NCI-H460 (cell line): ENCODE measurements at regions not wholly inside any gene's neighbourhood (a gene's known extent, or its start where the extent isn't known, plus 50 kb on each side); places are given as distances from the start of the nearest gene placed in this dataset.
A peak's percentile ranks its signal among the peaks of the same experiment; 100 is the strongest.

Experiments
- DNase-seq: peaks from one replicate; pipeline ENCODE4 v3.0.0-alpha.2; 2016; ENCODE audit warnings: low read depth; ENCODE audit errors: extremely low read depth

GRCh38 chr9:121550041-121550440 lies 50.4 kb upstream of the GGTA1 start:
- DNase-seq = no peak

GRCh38 chr9:121550569-121551512 lies 51.2 kb upstream of the GGTA1 start:
- DNase-seq = peak; percentile 69

DNA sequence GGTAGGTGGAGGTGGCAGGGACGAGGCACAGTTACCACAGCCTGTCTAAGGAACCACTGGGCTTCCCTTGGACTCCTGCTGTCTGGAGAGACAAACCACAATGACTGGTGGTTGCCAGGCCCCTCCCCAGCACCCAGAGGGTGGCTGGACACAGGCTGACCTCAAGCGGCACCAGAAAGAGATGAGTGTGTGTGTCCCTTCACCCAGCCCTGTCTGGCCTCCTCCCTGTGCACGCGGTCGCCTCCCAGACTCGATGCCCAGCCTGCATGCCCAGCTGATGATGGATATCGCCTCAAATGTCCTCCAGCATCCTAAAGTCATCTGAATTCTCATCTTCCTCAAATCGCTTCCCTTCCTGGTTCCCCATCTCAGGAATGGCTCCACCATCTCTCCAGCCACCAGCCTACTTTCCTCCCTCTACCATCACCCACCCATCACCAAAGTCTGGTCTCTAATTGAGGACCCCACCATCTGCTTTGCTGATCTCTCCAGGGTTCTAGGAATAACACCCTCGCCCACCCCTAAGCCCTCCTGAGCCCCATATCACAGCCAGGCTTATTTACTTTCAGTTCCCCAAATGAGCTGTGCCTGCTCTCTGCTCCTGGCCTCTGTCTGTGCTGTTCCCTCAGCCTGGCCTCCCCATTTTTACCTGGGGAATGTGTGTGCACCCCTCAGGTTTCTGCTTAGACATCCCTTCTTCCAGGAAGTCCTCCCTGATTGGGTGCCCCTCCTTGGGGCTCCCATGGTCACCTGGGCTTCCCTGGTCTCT lies 52.5 kb upstream of the GGTA1 start:
- no peak for DNase-seq

- DNase-seq = no peak
Measured at GRCh38 chr9:121556082-121556481, 56.4 kb upstream of the GGTA1 start.

DNA sequence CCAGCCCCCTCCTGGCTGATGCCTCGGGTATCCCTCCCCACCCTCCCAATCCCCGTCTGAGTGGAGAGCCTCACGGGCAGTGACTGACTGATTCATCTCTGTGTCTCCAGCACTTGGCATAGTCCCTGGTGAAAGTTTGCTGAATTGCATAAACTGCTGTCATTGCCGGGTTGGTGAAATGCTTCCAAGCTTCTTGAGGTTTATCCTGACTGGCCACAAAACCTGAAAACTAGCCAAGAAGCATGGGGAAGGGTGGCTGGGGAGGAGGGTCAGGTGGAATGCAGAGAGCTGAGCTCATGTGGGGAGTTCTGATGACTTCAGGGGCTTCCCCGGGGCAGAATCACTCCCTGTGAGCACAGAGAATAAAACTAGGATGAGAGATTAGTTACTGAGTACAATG lies 56.9 kb upstream of the GGTA1 start:
- no peak for DNase-seq

DNA sequence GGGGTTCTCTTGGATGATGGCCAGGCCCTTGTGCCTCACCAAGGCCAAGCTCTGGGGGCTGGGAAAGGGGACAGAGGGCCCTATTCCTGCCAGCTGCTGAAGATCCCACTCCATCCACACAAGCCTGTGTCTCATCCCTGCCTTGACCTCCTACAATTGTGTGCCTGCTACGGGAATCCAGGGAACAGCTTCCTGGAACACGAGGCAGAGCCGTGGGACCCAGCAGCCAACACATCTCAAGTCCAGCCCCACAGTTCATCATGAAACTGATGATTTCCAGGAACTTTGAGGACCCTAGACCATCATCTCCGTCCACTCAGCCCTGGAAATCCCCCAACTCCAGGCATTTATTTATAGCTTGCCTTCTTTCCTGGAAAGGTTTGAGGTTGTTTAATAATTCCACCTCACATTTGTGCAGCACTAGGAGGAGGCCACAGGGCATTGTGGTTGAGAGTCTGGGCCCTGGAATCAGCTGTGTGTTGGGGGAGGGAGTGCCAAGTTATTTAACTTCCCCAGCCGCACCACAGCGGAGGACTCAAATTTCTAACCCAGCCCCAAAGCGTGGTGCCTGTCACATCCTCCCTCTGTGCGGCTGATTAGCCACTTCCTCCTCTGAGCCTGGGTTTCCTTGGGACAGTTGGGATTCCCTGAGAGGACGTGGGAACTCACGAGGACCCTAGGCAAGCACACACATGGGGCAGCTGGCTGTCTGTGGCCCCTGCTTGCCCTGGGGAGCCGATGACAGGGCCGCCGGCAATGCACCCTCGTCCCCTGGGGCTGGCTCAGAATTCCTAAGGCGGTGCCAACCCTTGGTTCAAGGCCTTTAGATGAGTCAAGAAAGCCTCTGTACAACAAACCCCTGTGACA lies 58.2 kb upstream of the GGTA1 start:
- DNase-seq = no peak

DNA sequence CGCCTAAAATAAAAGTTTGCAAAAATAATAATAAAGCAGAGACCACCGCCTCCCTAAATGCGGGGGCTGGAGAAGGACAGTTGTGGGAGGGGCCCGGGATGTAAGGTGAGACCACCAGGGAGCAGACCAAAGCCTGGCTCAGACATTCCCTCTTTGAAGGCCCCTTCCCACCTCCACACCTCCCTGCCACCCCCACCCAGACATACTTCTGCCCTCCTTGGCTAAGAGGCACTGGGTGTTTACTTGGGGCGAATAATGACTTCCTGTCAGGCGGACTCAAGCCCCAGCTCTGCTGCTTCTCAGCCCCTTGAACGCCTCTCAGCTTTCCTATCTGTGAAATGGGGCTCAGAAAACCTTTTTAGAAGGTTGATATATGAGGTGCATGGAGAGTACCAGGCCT lies 58.8 kb upstream of the GGTA1 start:
- DNase-seq = no peak

- no peak for DNase-seq
Measured at GRCh38 chr9:121559183-121559582, 59.5 kb upstream of the GGTA1 start.

- no peak for DNase-seq
Measured at GRCh38 chr9:121560921-121561320, 61.3 kb upstream of the GGTA1 start.

GRCh38 chr9:121561385-121562222 lies 62.0 kb upstream of the GGTA1 start:
- no peak for DNase-seq

DNA sequence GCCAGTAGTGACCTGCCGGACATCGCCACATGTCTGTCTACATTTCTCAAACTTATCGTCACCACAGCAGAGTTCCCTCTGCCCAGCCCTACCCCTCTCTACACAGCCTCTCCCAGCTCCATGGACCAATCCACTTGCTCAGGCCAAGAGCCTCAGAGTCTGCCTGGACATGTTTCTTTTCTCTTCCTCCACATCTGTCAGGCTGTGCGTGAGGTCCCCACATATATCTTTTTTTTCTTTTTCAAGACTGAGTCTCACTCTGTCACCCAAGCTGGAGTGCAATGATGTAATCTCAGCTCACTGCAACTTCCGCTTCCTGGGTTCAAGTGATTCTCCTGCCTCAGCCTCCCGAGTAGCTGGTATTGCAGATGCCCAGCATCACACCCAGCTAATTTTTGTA lies 62.7 kb upstream of the GGTA1 start:
- DNase-seq = no peak

DNA sequence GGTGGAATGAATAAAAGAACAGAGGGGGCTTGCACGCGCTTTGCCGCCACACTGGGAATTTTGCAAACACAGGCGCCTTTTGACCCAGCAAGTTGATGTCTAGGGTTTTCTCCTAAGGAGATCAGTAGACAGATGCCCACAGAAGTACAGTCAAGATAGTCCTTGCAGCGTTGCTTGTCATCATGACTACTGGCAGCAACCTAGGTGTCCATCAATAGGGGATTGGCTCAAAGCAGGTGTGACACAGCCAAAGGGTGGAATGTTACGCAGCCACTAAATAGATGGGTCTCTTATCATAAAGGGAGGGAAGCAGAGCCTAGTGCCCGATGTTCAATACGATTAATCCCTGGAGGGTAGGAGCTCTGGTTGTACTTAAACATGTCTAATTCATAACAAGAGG lies 63.8 kb upstream of the GGTA1 start:
- no peak for DNase-seq

- no peak for DNase-seq
Measured at GRCh38 chr9:121563881-121564460, 64.3 kb upstream of the GGTA1 start.

DNA sequence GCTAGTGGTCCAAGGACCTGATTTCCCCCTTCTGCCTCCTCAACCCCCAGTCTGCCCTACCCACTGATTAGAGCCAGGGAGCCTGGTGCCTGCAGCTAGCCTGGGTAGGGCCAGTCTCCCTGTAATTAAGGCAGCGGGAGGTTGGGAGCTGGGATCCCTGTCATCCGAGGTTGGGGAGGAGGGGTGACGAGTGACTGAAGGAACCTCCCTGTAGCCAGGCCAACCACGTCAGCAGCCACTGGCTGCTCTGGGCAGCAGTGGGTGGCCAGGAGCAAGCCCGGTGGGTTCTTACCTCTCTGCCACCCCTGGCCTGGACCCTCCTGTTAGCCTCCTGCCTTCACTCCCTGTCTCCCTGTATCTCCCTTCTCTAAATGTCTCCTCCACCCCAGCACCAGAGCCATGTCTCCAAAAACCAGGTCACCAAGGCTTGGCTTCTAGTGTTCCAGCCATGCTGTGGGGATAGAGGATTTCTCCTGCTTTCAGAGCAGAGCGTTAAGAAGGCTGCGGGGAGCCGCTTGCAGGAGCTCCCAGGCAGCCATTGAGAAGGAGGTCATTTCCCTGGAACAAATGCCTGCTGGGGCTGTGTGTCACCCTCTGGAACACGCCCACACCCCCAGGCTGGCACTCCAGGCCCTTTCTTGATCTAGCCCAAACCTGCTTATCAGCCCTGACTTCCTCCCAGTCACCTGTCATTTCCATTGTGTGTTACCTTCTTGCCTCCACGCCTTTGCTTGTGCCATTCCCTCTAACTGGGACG lies 65.0 kb upstream of the GGTA1 start:
- DNase-seq = no peak

- DNase-seq = no peak
Measured at GRCh38 chr9:121566481-121567465, 67.1 kb upstream of the GGTA1 start.

GRCh38 chr9:121567500-121568342 lies 68.1 kb upstream of the GGTA1 start:
- DNase-seq = no peak
